ENCODE measurements at regions not wholly inside any gene's neighbourhood (a gene's known extent, or its start where the extent isn't known, plus 50 kb on each side); places are given as distances from the start of the nearest gene placed in this dataset.
"Not testable (repeated sequence)": the region's sequence is repeated elsewhere in the genome, so short reads cannot be mapped to it uniquely, and the experiment has no call there.

- not testable (repeated sequence) for DNase-seq (ENCODE audit: low read depth, low spot score)
Measured at GRCh38 chr14:105948955-105949354, 422.6 kb downstream of the TMEM121 start.

DNA sequence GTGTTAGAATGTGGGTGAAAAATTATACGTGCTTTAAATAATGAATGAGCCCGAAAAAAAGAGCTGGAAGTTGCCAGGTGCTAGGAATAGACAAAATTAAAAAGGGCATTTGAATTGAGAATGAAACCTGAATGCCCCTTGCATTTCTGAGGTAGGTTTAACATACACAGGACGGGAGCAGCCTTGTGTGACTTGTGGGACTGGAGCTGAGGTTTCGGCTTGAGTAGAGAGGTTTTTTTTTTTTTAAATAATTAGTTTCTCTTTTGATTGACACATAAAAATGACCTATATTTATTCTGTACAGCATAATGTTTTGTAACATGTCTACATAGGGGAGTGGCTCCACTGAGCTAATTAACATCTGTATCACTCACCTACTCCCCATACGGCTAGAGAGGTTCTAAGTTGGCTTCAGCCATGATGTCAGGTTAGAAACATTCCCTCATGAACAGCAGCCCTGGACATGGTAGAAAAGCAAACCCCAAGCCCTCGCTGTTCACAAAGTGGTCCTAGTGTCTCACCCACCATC, 424.0 kb downstream of the TMEM121 start:
- not testable (repeated sequence) for DNase-seq (ENCODE audit: low read depth, low spot score)

DNA sequence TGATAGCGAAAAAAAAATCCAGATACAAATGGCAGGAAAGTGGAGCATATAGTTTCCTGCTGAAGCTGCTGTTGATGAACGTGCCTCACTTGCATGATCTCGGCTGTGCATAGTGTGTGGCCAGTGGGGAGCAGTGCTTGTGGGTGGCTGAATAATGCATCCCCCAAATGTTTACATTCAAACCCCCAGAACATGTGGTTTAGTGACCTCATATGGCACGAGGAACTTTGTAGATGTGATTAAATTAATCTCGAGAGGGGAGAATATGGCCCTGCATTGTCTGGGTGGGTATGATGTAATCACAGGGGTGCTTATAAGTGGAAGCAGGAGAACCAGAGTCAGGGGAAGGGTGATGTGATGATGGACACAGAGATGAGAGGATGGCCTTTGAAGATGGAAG, 425.0 kb downstream of the TMEM121 start:
- DNase-seq (ENCODE audit: low read depth, low spot score): no peak

- no peak for DNase-seq (ENCODE audit: low read depth, low spot score)
Measured at GRCh38 chr14:105952222-105952621, 425.8 kb downstream of the TMEM121 start.

GRCh38 chr14:105952826-105953225, 426.4 kb downstream of the TMEM121 start:
- no peak for DNase-seq (ENCODE audit: low read depth, low spot score)

DNA sequence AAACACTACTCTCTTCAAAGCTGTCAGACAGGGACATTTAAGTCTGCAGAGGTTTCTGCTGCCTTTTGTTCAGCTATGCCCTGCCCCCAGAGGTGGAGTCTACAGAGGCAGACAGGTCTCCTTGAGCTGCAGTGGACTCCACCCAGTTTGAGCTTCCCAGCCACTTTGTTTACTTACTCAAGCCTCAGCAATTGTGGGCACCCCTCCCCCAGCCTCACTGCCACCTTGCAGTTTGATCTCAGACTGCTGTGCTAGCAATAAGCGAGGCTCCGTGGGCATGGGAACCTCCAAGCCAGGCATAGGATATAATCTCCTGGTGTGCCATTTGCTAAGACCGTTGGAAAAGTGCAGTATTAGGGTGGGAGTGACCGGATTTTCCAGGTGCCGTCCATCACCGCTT, 435.2 kb downstream of the TMEM121 start:
- not testable (repeated sequence) for DNase-seq (ENCODE audit: low read depth, low spot score)

- no peak for DNase-seq (ENCODE audit: low read depth, low spot score)
Measured at GRCh38 chr14:105962532-105962931, 436.1 kb downstream of the TMEM121 start.

DNA sequence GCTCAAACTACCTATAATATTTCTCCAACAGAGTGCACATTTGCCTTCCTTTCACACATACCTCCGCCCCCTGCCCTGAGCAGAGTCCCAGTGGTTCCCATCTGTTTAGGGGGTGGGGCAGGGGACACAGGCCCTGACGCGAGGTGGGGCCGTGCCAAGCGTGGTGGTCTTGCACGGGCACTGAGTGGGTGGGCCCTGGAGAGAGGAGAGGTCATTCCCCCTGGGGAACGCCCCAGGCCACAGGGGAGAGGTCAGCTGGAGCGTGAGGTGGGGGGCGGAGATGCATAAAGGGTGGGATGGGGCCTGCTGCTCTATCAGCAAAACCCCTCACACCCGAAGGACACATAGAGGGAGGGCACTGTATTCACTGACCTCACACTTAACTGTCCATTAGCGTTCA, 441.9 kb downstream of the TMEM121 start:
- DNase-seq (ENCODE audit: low read depth, low spot score): no peak

DNA sequence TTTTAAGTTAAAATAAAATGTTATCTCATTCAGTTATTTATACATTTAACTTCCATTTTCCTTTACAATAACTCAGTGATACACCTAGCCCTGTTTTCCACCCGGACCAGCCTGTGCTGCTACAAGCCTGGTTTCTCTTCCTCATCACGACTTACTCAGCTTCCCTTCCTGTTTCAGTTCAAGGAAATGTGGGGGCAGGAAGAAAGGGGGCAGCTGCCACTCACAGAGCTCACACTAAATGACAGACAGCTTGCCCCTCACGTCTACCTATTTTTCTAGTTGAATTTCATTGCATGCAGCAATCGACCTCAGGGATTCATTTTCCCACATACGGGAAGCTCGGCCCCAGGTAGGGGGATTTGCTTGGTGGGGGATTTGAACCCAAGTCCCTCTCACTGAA, 442.6 kb downstream of the TMEM121 start:
- not testable (repeated sequence) for DNase-seq (ENCODE audit: low read depth, low spot score)

GRCh38 chr14:105970821-105971220, 444.4 kb downstream of the TMEM121 start:
- not testable (repeated sequence) for DNase-seq (ENCODE audit: low read depth, low spot score)

DNA sequence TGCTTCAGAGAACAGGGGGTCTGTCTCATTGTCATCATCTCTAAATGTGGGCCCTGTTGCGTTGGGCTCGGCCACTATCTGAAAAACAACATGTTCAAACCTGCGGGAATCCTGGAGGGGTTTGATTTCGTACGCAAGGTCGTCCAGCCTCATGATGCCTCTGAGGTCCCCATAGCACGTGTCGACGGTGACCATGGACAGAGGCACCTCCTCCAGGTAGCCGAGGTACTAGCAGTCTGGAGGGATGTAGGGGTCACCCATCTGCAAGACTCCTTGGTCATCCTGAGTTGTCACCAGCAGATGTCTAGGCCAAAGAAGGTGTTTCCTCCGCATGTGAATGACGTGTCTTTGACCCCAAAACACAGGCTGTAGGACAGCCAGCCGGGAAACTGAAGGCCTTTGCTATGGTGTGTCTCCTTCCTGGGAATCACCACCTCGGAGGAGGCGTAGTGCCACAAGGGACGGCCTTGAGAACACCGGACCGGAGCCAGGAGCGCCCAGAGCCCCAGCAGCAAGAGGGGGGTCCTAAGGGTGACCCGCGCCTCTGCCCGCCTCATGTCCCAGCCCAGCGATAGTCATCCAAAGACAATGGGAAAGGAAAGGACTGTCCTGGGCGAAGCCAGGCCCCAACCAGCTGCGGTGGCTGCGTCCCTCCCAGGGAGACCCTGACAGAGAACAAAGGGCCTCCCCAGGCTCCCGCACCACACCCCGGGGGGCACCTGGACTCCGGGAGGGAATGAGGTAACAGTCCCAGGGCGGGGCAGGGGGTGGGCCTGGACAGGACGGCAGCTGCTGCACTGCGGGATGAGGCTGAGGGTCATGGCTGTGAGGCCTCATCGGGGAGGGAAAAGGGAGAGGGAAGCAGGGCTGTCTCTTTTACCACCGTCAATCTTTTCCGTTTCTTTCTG, 445.5 kb downstream of the TMEM121 start:
- no peak for DNase-seq (ENCODE audit: low read depth, low spot score)

GRCh38 chr14:105974902-105975301, 448.5 kb downstream of the TMEM121 start:
- no peak for DNase-seq (ENCODE audit: low read depth, low spot score)

- DNase-seq (ENCODE audit: low read depth, low spot score): no peak
Measured at GRCh38 chr14:105978618-105979295, 452.4 kb downstream of the TMEM121 start.

- no peak for DNase-seq (ENCODE audit: low read depth, low spot score)
Measured at GRCh38 chr14:105979446-105979845, 453.1 kb downstream of the TMEM121 start.

DNA sequence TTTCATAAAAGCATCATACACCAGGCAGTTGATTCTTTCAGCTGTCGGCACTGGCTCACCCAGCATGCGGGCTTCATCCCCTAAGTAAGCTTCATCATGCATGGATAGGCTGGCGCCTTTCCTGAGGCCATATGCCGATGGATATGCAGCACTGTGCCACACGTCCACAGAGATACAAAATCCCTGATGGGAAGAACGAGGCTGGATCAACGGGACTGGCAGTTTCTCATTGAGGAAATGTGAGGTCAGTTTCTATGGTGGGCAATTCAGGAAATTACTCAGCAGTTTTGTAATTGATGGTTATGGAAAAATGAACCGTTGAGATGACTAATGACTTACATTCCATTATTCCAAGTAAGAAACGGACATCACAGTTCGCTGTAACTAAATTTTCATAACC, 453.8 kb downstream of the TMEM121 start:
- no peak for DNase-seq (ENCODE audit: low read depth, low spot score)

DNA sequence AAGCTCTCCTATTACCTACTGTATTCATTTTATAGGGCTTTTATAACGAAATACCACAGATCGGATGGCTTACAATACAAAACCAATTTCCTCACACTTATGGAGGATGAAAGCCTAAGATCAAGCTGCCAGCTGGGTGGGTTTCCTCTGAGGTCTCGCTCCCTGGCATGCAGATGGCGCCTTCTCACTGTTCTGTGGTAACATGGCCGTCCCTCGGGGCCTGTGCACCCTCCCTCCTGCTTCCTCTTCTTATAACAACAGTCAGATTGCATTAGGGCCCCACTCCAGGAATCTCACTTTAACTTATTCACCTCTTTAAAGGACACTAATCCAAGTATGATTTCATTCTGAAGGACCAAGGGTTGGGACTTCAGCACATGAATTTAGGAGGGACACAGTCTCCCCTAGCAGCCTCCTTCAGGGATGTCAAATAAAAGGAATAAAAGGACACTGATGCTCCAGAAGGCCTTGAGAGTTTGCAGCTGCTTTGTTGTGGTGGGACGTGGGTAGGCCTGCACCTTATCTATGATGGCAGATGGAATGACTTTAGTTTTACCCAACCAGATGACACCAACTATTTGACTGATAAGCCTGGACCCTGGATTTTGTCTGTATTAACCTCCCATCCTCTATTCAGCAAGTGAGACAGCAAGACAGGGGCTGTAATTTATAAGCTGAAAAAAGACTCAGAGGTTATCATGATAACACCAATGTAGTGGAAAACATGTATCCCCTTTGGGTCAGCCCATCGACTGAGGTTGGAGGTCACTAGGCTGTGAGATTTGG, 455.3 kb downstream of the TMEM121 start:
- DNase-seq (ENCODE audit: low read depth, low spot score): not testable (repeated sequence)

DNA sequence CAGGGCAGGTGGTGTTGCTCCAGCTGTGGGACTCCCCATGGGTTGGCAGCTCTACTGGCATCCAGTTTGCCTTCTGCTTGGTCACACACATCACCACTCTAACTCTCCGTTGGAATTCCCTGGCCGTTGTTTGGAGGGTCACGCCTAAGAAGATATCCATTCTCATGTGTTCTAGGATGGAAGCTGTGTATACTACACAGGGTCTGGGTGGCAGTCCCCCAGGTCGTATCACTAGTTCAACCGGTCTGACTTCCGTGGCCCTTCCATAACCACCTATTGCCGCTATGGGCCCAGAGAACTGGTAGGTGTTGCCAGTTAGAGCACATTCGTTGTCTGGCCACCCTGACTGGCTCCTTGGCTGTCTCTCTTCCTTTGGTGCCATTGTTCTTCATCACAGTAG, 456.3 kb downstream of the TMEM121 start:
- no peak for DNase-seq (ENCODE audit: low read depth, low spot score)

GRCh38 chr14:105986894-105987284, 460.5 kb downstream of the TMEM121 start:
- no peak for DNase-seq (ENCODE audit: low read depth, low spot score)

DNA sequence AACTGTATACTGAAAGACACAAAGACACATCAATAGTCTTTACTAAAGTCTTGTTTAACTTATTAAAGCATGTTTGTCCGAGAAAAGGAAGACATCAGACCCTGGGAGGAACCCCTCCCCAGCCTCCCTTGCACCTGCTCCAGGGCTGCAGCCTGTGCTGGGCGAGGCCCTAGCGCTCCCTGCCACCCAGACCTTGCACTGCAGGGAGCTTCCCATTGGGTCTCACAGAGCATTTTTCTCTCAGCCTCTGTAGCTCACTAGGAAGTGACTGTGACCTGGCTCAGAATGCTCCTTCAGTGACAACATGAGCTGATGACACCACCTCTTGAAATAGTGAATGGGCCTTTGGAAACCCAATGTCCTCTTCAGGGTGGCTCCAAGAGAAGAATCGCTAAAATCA, 461.2 kb downstream of the TMEM121 start:
- no peak for DNase-seq (ENCODE audit: low read depth, low spot score)

DNA sequence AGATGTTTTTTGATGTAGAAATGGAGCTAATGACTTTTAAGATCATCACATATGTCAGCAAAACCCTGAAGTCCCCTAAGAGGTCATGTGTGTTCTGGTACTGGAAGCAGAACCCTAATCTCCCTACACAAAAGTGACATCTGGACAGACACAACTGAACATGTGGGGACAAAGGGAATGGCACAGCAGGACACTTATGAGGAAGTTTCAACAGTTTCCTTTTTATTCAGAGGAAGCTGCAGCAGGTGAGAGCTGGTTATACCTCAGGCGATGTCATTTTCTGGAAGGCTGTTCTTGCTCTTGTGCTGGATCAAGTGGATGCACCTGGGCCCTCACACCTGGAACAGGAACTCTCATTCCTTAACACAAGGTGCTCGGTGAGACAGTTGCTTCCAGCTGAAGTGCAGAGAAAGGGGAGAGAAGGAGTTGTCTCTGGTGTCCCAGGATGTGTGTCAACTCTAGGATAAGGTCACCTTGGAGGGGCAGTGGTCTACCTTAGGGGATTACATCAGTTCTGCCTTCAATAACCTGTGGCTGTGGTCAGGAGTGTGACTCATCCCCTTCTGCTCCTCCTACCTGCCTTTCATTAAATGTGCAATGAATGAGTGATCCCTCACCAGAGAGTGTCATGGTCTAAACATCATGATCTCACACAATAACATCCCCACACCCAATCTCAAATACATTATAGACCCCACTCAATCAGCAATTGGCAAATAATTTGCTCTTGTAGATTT, 463.4 kb downstream of the TMEM121 start:
- DNase-seq (ENCODE audit: low read depth, low spot score): no peak

- not testable (repeated sequence) for DNase-seq (ENCODE audit: low read depth, low spot score)
Measured at GRCh38 chr14:105991677-105992076, 465.3 kb downstream of the TMEM121 start.

Measured in iPS DF 19.7 (cell line).